Gastroesophageal sphincter (tissue), 4 donors: ENCODE measurements at regions not wholly inside any gene's neighbourhood (a gene's known extent, or its start where the extent isn't known, plus 50 kb on each side); places are given as distances from the start of the nearest gene placed in this dataset.

ENCODE experiments used
- ATAC-seq: fragments of 150-250 bp; one replicate; pipeline ENCODE4 v1.9.1; 2016; ENCODE audit warnings: mild to moderate bottlenecking, moderate library complexity
- H3K27ac ChIP-seq, 4 donors: fragments of 200-600 bp; sonication (generic) in 3 of 4; 1 replicate in 3 of 4; 2 replicates in 1 of 4; pipeline ENCODE4 v1.5.1; 2016 to 2019
- H3K27me3 ChIP-seq: fragments of 200-600 bp; sonication (generic); one replicate; pipeline ENCODE4 v1.5.1; 2019
- H3K36me3 ChIP-seq, 2 donors: fragments of 200-600 bp; sonication (generic); one replicate each; pipeline ENCODE4 v1.5.1; 2019; ENCODE audit warnings: control low read depth in 1 of 2
- H3K4me1 ChIP-seq, 3 donors: fragments of 200-600 bp; sonication (generic); 1 replicate in 2 of 3; 2 replicates in 1 of 3; pipeline ENCODE4 v1.5.1; 2016 to 2019; ENCODE audit warnings: control low read depth in 2 of 3
- H3K4me3 ChIP-seq, 2 donors: fragments of 200-600 bp; sonication (generic); one replicate each; pipeline ENCODE4 v1.5.1; 2019; ENCODE audit warnings: mild to moderate bottlenecking in 1 of 2, moderate library complexity in 1 of 2
- H3K9me3 ChIP-seq, 3 donors: fragments of 200-600 bp; sonication (generic); one replicate each; pipeline ENCODE4 v1.5.1; 2017 to 2019; ENCODE audit warnings: control low read depth in 2 of 3
- EP300 ChIP-seq: sonication (generic); formaldehyde crosslinking; IDR thresholded peaks from one replicate; pipeline ENCODE4 v1.6.1; 2017; ENCODE audit warnings: antibody characterized with exemption, mild to moderate bottlenecking
- POLR2A ChIP-seq, 2 donors: fragments of 450-650 bp; IDR thresholded peaks; one replicate each; pipeline ENCODE4 v1.6.1; 2017; ENCODE audit warnings: antibody characterized with exemption in 2 of 2, mild to moderate bottlenecking in 2 of 2, moderate library complexity in 1 of 2
- POLR2AphosphoS5 ChIP-seq: sonication (generic); formaldehyde crosslinking; IDR thresholded peaks from one replicate; pipeline ENCODE4 v1.6.1; 2017; ENCODE audit warnings: antibody characterized with exemption
- WGBS, 2 donors: methylation state at CpG; one replicate each; pipeline ENCODE4 v1.1.5; 2018; ENCODE audit warnings: low coverage in 1 of 2; 5-methylcytosine and 5-hydroxymethylcytosine counted together
- TF ChIP-seq, protein P1 (sequence below), 4 experiments: fragments of 200-600 bp in 2 of 4; fragments of 450-650 bp in 2 of 4; sonication (generic) in 1 of 4; IDR thresholded peaks; one replicate each; pipeline ENCODE4 v1.5.1; 2017 to 2019; ENCODE audit warnings: antibody characterized with exemption in 4 of 4, mild to moderate bottlenecking in 2 of 4, moderate library complexity in 2 of 4

DNA sequence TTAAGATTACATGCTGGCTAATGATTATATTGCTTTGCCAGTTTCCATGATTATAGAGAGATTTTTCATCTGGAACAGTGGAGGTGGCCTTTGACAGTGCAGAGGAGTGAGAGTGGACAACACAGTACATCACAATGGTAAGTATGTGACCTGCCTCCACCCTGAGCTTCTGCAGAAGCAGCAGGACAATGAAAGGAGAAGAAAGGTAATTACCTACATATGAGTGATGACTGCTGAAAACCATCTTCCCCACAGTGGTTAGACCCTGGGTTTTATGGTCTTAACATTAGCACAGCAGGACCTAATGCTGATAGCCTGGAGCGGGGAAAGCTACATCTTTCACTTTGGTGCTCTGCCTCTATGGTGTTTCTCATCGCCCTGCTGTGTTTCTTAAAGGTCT is 454.7 kb upstream of the DDI1 start:
- Histone ChIP-seq H3K27me3 (no peaks in the 10 kb centered on the region), H3K9me3 (no peaks in the 10 kb centered on the region), H3K4me3 (no peak overlapping the region), H3K27ac (no peak overlapping the region), H3K4me1 (no peaks in the 10 kb centered on the region), H3K36me3 (no peaks in the 10 kb centered on the region)
- ATAC-seq, result no peak
- WGBS, 2 donors, result 73 to 80% methylated on average over 1 to 2 of the region's 2 CpGs
- TF ChIP-seq POLR2A (IDR thresholded peaks at IDR 0.05), result no peak
- TF ChIP-seq POLR2AphosphoS5, result no peak
- TF ChIP-seq EP300, result no peak
- TF ChIP-seq, protein P1, sequence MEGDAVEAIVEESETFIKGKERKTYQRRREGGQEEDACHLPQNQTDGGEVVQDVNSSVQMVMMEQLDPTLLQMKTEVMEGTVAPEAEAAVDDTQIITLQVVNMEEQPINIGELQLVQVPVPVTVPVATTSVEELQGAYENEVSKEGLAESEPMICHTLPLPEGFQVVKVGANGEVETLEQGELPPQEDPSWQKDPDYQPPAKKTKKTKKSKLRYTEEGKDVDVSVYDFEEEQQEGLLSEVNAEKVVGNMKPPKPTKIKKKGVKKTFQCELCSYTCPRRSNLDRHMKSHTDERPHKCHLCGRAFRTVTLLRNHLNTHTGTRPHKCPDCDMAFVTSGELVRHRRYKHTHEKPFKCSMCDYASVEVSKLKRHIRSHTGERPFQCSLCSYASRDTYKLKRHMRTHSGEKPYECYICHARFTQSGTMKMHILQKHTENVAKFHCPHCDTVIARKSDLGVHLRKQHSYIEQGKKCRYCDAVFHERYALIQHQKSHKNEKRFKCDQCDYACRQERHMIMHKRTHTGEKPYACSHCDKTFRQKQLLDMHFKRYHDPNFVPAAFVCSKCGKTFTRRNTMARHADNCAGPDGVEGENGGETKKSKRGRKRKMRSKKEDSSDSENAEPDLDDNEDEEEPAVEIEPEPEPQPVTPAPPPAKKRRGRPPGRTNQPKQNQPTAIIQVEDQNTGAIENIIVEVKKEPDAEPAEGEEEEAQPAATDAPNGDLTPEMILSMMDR (IDR thresholded peaks at IDR 0.05), result no peak

DNA sequence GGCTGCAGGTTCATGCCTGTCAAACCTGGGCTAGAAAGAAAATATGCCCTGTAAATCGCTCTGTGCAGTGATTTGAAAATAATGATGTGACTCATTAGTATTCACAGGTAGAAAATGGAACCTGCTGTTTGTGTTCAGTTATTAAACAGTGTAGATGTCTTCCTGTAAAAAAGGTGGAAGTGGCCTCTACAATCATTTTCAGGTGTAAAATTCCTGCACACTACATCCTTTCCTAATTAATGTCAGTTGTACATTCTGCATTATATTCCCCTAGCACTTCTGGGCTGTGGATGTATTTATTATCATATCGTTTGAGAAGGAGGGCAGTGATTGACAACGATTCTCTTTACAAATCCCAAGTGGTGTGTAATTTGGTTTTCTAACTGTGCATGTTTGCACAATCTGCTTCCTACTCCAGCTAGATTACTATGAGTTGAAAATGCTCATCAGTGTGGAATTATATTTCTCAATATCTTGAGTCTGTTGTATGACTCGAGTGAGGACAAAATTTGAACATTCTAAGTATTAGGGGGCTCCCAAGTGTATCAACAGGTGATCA is 454.0 kb upstream of the DDI1 start:
- H3K9me3 ChIP-seq, result no peaks in the 10 kb centered on the region
- TF ChIP-seq EP300 (no peak), POLR2A (IDR thresholded peaks at IDR 0.05) (no peak), POLR2AphosphoS5 (no peak)
- TF ChIP-seq, protein P1 (IDR thresholded peaks at IDR 0.05), result no peak
- ATAC-seq, result no peak
- H3K4me1 ChIP-seq, result no peaks in the 10 kb centered on the region
- no peaks in the 10 kb centered on the region for H3K36me3 ChIP-seq
- no peak overlapping the region for H3K4me3 ChIP-seq
- WGBS, 2 donors, result 70 to 80% methylated on average over 4 of the region's 4 CpGs
- no peak overlapping the region for H3K27ac ChIP-seq
- H3K27me3 ChIP-seq, result no peaks in the 10 kb centered on the region

DNA sequence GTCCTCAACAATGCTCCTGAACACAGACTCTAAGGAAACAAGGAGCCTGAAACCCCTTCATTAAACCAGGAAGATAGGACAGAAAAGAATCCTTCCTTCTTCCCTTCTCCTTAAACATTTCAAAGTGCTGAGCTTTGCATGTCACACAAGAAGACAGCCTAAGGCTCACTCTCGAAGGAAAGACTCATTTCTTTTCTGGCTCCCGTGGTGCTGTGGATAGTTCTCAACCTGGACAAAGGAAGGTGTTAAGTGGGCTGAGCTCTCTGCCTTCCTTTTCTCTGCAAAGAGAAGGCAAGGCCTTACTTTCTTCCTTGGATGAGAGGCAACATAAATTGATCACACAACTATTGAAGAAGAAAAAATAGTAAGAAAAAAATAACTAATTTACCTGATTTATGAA is 452.4 kb upstream of the DDI1 start:
- no peak for TF ChIP-seq POLR2AphosphoS5
- TF ChIP-seq POLR2A (IDR thresholded peaks at IDR 0.05), result no peak
- TF ChIP-seq, protein P1 (IDR thresholded peaks at IDR 0.05), result no peak
- TF ChIP-seq EP300, result no peak
- ATAC-seq, result no peak
- Histone ChIP-seq H3K4me3 (no peak overlapping the region), H3K4me1 (no peaks in the 10 kb centered on the region), H3K27ac (no peak overlapping the region), H3K36me3 (no peaks in the 10 kb centered on the region), H3K27me3 (no peaks in the 10 kb centered on the region), H3K9me3 (no peaks in the 10 kb centered on the region)
- WGBS, 2 donors, result 50 to 86% methylated on average over 1 to 2 of the region's 2 CpGs

DNA sequence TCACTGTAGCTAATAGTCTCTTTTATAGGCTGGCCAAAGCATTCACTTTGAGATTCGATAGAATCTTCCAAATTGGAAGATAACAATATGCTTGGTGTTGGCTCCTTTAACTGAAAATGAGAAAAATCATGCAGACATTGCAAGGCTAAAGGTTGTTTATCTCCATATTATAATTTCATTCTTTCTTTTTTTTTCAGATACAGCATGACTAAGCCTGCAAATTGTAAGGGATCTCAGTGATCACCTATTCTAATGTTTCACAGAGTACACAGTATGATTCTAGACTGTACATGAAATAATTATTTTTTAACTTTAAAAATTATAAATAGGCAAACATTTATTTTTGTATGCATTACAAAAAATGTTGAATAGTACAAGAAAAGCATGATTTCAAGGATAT is 451.7 kb upstream of the DDI1 start:
- TF ChIP-seq POLR2A (IDR thresholded peaks at IDR 0.05), result no peak
- TF ChIP-seq, protein P1 (IDR thresholded peaks at IDR 0.05), result no peak
- no peak for TF ChIP-seq POLR2AphosphoS5
- TF ChIP-seq EP300, result no peak
- Histone ChIP-seq H3K4me1 (no peaks in the 10 kb centered on the region), H3K4me3 (no peak overlapping the region), H3K27ac (no peak overlapping the region), H3K27me3 (no peaks in the 10 kb centered on the region), H3K36me3 (no peaks in the 10 kb centered on the region), H3K9me3 (no peaks in the 10 kb centered on the region)
- ATAC-seq, result no peak
- 56 to 71% methylated on average over 1 of the region's 1 CpG for WGBS, 2 donors

DNA sequence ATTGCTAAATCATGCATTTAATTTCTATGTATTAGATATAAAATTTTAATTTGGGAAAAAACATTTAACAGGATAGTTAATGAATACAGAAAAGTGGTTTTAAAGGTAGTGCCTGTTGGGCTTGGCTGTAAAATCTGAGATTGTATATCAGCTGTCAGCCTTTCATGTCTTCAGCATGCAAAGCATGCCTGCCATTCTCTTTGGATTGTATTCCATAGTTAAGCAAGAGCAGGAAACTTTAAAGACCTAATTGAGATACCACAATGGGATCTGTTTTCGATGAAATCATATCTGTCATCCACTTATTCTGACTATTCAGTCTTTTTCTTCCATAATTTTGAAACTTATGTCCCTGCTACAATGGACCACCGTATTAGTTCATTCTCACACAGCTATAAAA is 451.0 kb upstream of the DDI1 start:
- Histone ChIP-seq H3K4me1 (no peaks in the 10 kb centered on the region), H3K36me3 (no peaks in the 10 kb centered on the region), H3K9me3 (no peaks in the 10 kb centered on the region), H3K4me3 (no peak overlapping the region), H3K27me3 (no peaks in the 10 kb centered on the region), H3K27ac (no peak overlapping the region)
- 72% methylated on average over 2 of the region's 2 CpGs; no CpG with 5 or more reads in 1 of the 2 donors for WGBS, 2 donors
- TF ChIP-seq, protein P1 (IDR thresholded peaks at IDR 0.05), result no peak
- TF ChIP-seq EP300 (no peak), POLR2AphosphoS5 (no peak), POLR2A (IDR thresholded peaks at IDR 0.05) (no peak)
- no peak for ATAC-seq
